ENCODE measurements at regions not wholly inside any gene's neighbourhood (a gene's known extent, or its start where the extent isn't known, plus 50 kb on each side); places are given as distances from the start of the nearest gene placed in this dataset.

DNA sequence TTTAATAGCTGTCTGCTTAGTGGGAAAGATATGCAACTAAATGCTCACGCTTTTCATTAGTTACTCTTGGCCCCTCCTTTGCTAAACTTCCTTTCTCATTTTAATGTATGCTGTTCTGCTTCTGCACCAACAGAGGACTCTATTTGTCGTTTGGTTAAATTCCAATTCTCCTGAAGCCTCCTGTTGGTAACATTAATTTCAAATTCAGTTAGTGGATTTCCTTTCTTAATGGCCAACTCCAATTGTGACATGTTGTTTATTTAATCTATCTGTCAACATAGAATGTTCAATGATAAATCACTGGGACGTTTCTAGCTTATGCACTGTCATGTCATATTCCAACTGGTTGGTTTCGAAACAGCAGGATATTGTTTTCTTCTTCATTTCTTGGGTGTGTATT, 467.4 kb upstream of the BCHE start:
- H3K27ac ChIP-seq (ENCODE audit: low read length) = no peak overlapping the region
- H3K9me3 ChIP-seq (ENCODE audit: control insufficient read depth, insufficient read depth, low read length) = no peaks in the 10 kb centered on the region
- no peaks in the 10 kb centered on the region for H3K36me3 ChIP-seq (ENCODE audit: control insufficient read depth, insufficient read depth, low read length)
- DNase-seq (ENCODE audit: low read depth, low spot score) = no peak
- WGBS (ENCODE audit: insufficient coverage, insufficient read length) = no CpG with 5 or more reads among the region's 4 CpGs
- H3K4me3 ChIP-seq (ENCODE audit: low read length) = no peak overlapping the region
- no peaks in the 10 kb centered on the region; the same call in 1 of the 2 replicates for H3K4me1 ChIP-seq (ENCODE audit: control insufficient read depth, insufficient read depth, low read length)
- H3K27me3 ChIP-seq (ENCODE audit: control insufficient read depth, insufficient read depth, low read length) = no peaks in the 10 kb centered on the region

- H3K4me3 ChIP-seq (ENCODE audit: low read length) = no peak overlapping the region
- no peaks in the 10 kb centered on the region for H3K9me3 ChIP-seq (ENCODE audit: control insufficient read depth, insufficient read depth, low read length)
- H3K27me3 ChIP-seq (ENCODE audit: control insufficient read depth, insufficient read depth, low read length) = no peaks in the 10 kb centered on the region
- no peak for DNase-seq (ENCODE audit: low read depth, low spot score)
- no peak overlapping the region for H3K27ac ChIP-seq (ENCODE audit: low read length)
- no peaks in the 10 kb centered on the region; the same call in 1 of the 2 replicates for H3K4me1 ChIP-seq (ENCODE audit: control insufficient read depth, insufficient read depth, low read length)
- H3K36me3 ChIP-seq (ENCODE audit: control insufficient read depth, insufficient read depth, low read length) = no peaks in the 10 kb centered on the region
These were observed 466.5 kb upstream of the BCHE start for GRCh38 chr3:166303681-166304080.

DNA sequence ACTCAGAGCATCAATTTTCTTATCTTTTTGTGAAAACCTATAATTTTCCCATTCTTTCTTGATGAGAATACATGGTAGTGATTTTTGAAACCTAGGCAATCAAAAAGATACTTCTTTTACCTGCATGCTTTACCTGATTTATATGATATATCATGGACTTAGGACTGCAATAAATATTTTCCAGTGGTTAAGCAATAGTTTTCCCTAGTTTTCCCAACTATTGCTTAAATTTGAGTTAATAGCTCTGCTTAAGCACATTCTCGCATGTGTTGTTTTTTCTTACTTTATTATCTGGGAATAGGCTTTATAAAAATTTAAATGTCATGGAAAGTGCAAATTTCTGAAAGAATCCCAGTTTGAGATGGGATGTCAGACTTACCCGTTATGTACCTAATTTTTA, 465.1 kb upstream of the BCHE start:
- no peaks in the 10 kb centered on the region for H3K27me3 ChIP-seq (ENCODE audit: control insufficient read depth, insufficient read depth, low read length)
- H3K27ac ChIP-seq (ENCODE audit: low read length) = no peak overlapping the region
- H3K4me1 ChIP-seq (ENCODE audit: control insufficient read depth, insufficient read depth, low read length) = no peaks in the 10 kb centered on the region; the same call in 1 of the 2 replicates
- no CpG with 5 or more reads among the region's 2 CpGs for WGBS (ENCODE audit: insufficient coverage, insufficient read length)
- no peaks in the 10 kb centered on the region for H3K9me3 ChIP-seq (ENCODE audit: control insufficient read depth, insufficient read depth, low read length)
- H3K4me3 ChIP-seq (ENCODE audit: low read length) = no peak overlapping the region
- no peak for DNase-seq (ENCODE audit: low read depth, low spot score)
- H3K36me3 ChIP-seq (ENCODE audit: control insufficient read depth, insufficient read depth, low read length) = no peaks in the 10 kb centered on the region

DNA sequence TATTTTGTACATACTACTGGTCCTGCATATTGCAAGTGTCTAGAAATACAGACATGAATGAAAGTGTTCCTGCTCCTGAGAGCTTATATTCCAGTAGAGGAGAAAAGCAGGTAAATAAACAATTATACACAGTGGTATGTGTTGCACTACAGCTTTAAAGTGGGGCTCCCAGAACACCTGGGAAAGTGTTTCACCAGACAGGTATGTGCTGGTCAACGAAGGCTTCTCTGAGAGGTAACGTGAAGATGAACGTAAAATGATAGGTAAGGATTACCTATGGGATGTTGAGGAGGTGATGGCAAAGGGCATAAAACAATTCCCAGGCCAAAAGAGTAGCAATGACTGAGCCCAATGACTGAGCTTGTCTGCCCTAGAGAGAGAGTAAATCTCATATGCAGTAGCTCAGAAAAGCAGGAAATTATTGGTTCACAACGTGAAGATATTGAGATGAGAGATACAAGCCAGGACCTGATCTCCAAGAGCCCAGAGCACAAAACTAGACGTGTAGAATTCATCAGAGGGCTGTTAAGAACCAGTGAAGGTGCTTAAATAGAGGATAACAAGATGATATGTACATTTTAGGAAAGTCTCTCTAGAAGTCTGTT, 459.1 kb upstream of the BCHE start:
- no CpG with 5 or more reads among the region's 5 CpGs for WGBS (ENCODE audit: insufficient coverage, insufficient read length)
- Histone ChIP-seq H3K36me3 (ENCODE audit: control insufficient read depth, insufficient read depth, low read length) (no peaks in the 10 kb centered on the region), H3K9me3 (ENCODE audit: control insufficient read depth, insufficient read depth, low read length) (no peaks in the 10 kb centered on the region), H3K27ac (ENCODE audit: low read length) (no peak overlapping the region), H3K27me3 (ENCODE audit: control insufficient read depth, insufficient read depth, low read length) (no peaks in the 10 kb centered on the region), H3K4me3 (ENCODE audit: low read length) (no peak overlapping the region), H3K4me1 (ENCODE audit: control insufficient read depth, insufficient read depth, low read length) (no peaks in the 10 kb centered on the region)
- no peak for DNase-seq (ENCODE audit: low read depth, low spot score)

DNA sequence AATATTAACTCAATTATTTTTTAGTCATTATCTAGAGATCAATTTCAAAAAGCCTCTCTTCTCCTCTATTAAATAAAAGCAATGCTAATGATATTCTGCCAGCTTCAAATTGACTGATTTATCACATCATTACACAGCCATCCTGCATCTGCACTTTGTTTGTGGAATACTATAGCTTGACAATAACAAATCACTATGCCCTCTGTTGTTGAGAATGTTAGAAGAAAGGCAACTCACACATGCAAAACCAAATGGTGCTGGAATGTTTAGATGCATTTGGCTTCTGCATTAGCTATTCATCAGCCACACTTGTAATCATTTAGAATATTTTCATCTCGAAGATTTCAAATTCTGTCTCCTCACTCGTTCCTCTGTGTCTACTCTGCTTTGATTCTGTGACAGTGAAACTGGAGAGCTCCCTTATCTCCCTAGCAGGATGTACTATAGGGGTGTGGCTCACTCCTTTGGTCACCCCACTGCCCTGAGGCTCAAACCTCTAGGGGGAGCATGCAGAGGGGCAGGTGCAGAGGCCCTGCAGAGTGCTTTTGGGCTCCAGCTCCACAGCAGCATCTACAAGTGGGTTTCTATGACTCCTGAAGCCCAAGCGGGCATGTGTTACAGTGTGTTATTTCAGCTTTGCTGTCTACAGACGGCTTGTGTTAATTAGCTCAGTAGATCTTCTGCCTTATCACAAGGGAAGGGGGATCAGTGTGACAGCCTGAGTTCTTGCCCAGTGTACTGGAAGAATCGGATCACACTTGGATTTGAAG, 454.1 kb upstream of the BCHE start:
- no peak for DNase-seq (ENCODE audit: low read depth, low spot score)
- WGBS (ENCODE audit: insufficient coverage, insufficient read length) = no CpG with 5 or more reads among the region's 5 CpGs
- Histone ChIP-seq H3K27ac (ENCODE audit: low read length) (no peak overlapping the region), H3K36me3 (ENCODE audit: control insufficient read depth, insufficient read depth, low read length) (no peaks in the 10 kb centered on the region), H3K9me3 (ENCODE audit: control insufficient read depth, insufficient read depth, low read length) (no peaks in the 10 kb centered on the region), H3K27me3 (ENCODE audit: control insufficient read depth, insufficient read depth, low read length) (no peaks in the 10 kb centered on the region), H3K4me1 (ENCODE audit: control insufficient read depth, insufficient read depth, low read length) (no peaks in the 10 kb centered on the region), H3K4me3 (ENCODE audit: low read length) (no peak overlapping the region)

- Histone ChIP-seq H3K27ac (ENCODE audit: low read length) (no peak overlapping the region), H3K27me3 (ENCODE audit: control insufficient read depth, insufficient read depth, low read length) (no peaks in the 10 kb centered on the region), H3K9me3 (ENCODE audit: control insufficient read depth, insufficient read depth, low read length) (no peaks in the 10 kb centered on the region), H3K36me3 (ENCODE audit: control insufficient read depth, insufficient read depth, low read length) (no peaks in the 10 kb centered on the region), H3K4me1 (ENCODE audit: control insufficient read depth, insufficient read depth, low read length) (no peaks in the 10 kb centered on the region), H3K4me3 (ENCODE audit: low read length) (no peak overlapping the region)
- DNase-seq (ENCODE audit: low read depth, low spot score) = no peak
- WGBS (ENCODE audit: insufficient coverage, insufficient read length) = no CpG with 5 or more reads among the region's 2 CpGs
These were observed 447.8 kb upstream of the BCHE start for GRCh38 chr3:166285001-166285400.

- H3K4me1 ChIP-seq (ENCODE audit: control insufficient read depth, insufficient read depth, low read length) = no peaks in the 10 kb centered on the region
- no peaks in the 10 kb centered on the region for H3K9me3 ChIP-seq (ENCODE audit: control insufficient read depth, insufficient read depth, low read length)
- no peaks in the 10 kb centered on the region for H3K36me3 ChIP-seq (ENCODE audit: control insufficient read depth, insufficient read depth, low read length)
- H3K27ac ChIP-seq (ENCODE audit: low read length) = no peak overlapping the region
- DNase-seq (ENCODE audit: low read depth, low spot score) = no peak
- WGBS (ENCODE audit: insufficient coverage, insufficient read length) = no CpG with 5 or more reads among the region's 5 CpGs
- no peaks in the 10 kb centered on the region for H3K27me3 ChIP-seq (ENCODE audit: control insufficient read depth, insufficient read depth, low read length)
- no peak overlapping the region for H3K4me3 ChIP-seq (ENCODE audit: low read length)
These were observed 446.6 kb upstream of the BCHE start for GRCh38 chr3:166283840-166284239.

- WGBS (ENCODE audit: insufficient coverage, insufficient read length) = no CpG with 5 or more reads among the region's 2 CpGs
These were observed 445.7 kb upstream of the BCHE start for GRCh38 chr3:166282931-166283330.

GRCh38 chr3:166279636-166280035, 442.4 kb upstream of the BCHE start:
- Histone ChIP-seq H3K27ac (ENCODE audit: low read length) (no peak overlapping the region), H3K4me3 (ENCODE audit: low read length) (no peak overlapping the region), H3K4me1 (ENCODE audit: control insufficient read depth, insufficient read depth, low read length) (no peaks in the 10 kb centered on the region), H3K9me3 (ENCODE audit: control insufficient read depth, insufficient read depth, low read length) (no peaks in the 10 kb centered on the region), H3K36me3 (ENCODE audit: control insufficient read depth, insufficient read depth, low read length) (no peaks in the 10 kb centered on the region), H3K27me3 (ENCODE audit: control insufficient read depth, insufficient read depth, low read length) (no peaks in the 10 kb centered on the region)
- WGBS (ENCODE audit: insufficient coverage, insufficient read length) = no CpG with 5 or more reads among the region's 2 CpGs
- no peak for DNase-seq (ENCODE audit: low read depth, low spot score)

More at GRCh38 chr3:166282931-166283330, 445.7 kb upstream of the BCHE start:
- Histone ChIP-seq H3K4me1 (ENCODE audit: control insufficient read depth, insufficient read depth, low read length) (no peaks in the 10 kb centered on the region), H3K4me3 (ENCODE audit: low read length) (no peak overlapping the region), H3K27ac (ENCODE audit: low read length) (no peak overlapping the region), H3K27me3 (ENCODE audit: control insufficient read depth, insufficient read depth, low read length) (no peaks in the 10 kb centered on the region), H3K36me3 (ENCODE audit: control insufficient read depth, insufficient read depth, low read length) (no peaks in the 10 kb centered on the region), H3K9me3 (ENCODE audit: control insufficient read depth, insufficient read depth, low read length) (no peaks in the 10 kb centered on the region)
- no peak for DNase-seq (ENCODE audit: low read depth, low spot score)

- no peak for DNase-seq (ENCODE audit: low read depth, low spot score)
- WGBS (ENCODE audit: insufficient coverage, insufficient read length) = no CpG with 5 or more reads among the region's 1 CpG
- Histone ChIP-seq H3K27ac (ENCODE audit: low read length) (no peak overlapping the region), H3K4me1 (ENCODE audit: control insufficient read depth, insufficient read depth, low read length) (no peaks in the 10 kb centered on the region), H3K27me3 (ENCODE audit: control insufficient read depth, insufficient read depth, low read length) (no peaks in the 10 kb centered on the region), H3K4me3 (ENCODE audit: low read length) (no peak overlapping the region), H3K9me3 (ENCODE audit: control insufficient read depth, insufficient read depth, low read length) (no peaks in the 10 kb centered on the region), H3K36me3 (ENCODE audit: control insufficient read depth, insufficient read depth, low read length) (no peaks in the 10 kb centered on the region)
These were observed 437.8 kb upstream of the BCHE start for GRCh38 chr3:166275024-166275390.

Measured in iPS DF 6.9 (cell line).